ENCODE measurements at regions not wholly inside any gene's neighbourhood (a gene's known extent, or its start where the extent isn't known, plus 50 kb on each side); places are given as distances from the start of the nearest gene placed in this dataset.
A peak's percentile ranks its signal among the peaks of the same experiment; 100 is the strongest.

GRCh38 chr1:79264975-79265818 lies 258.7 kb upstream of the ADGRL4 start:
- H3K36me3 ChIP-seq (ENCODE audit: control insufficient read depth, insufficient read depth, low read length): no peaks in the 10 kb centered on the region
- no peak overlapping the region for H3K4me3 ChIP-seq (replicated peaks; ENCODE audit: low read depth, low read length)
- no peak for DNase-seq (ENCODE audit: extremely low read depth, insufficient read length)
- H3K27me3 ChIP-seq (replicated peaks; ENCODE audit: control insufficient read depth, insufficient read depth, low read length): no peaks in the 10 kb centered on the region
- no peak for TF ChIP-seq CTCF (IDR thresholded peaks at IDR 0.05; ENCODE audit: insufficient read depth, low read length, poor library complexity, severe bottlenecking)

- Histone ChIP-seq H3K27me3 (replicated peaks; ENCODE audit: control insufficient read depth, insufficient read depth, low read length) (no peaks in the 10 kb centered on the region), H3K36me3 (ENCODE audit: control insufficient read depth, insufficient read depth, low read length) (no peaks in the 10 kb centered on the region), H3K4me3 (replicated peaks; ENCODE audit: low read depth, low read length) (no peak overlapping the region)
- DNase-seq (ENCODE audit: extremely low read depth, insufficient read length): no peak
- no peak for TF ChIP-seq CTCF (IDR thresholded peaks at IDR 0.05; ENCODE audit: insufficient read depth, low read length, poor library complexity, severe bottlenecking)
Observed at GRCh38 chr1:79264285-79264684, 257.8 kb upstream of the ADGRL4 start.

GRCh38 chr1:79262745-79263258 lies 256.3 kb upstream of the ADGRL4 start:
- Histone ChIP-seq H3K27me3 (replicated peaks; ENCODE audit: control insufficient read depth, insufficient read depth, low read length) (no peaks in the 10 kb centered on the region), H3K36me3 (ENCODE audit: control insufficient read depth, insufficient read depth, low read length) (no peaks in the 10 kb centered on the region), H3K4me3 (replicated peaks; ENCODE audit: low read depth, low read length) (no peak overlapping the region)
- no peak for DNase-seq (ENCODE audit: extremely low read depth, insufficient read length)
- TF ChIP-seq CTCF (IDR thresholded peaks at IDR 0.05; ENCODE audit: insufficient read depth, low read length, poor library complexity, severe bottlenecking): no peak

- DNase-seq (ENCODE audit: extremely low read depth, insufficient read length): peak; percentile 9
- TF ChIP-seq CTCF (IDR thresholded peaks at IDR 0.05; ENCODE audit: insufficient read depth, low read length, poor library complexity, severe bottlenecking): peak; percentile 35
- H3K36me3 ChIP-seq (ENCODE audit: control insufficient read depth, insufficient read depth, low read length): no peaks in the 10 kb centered on the region
- no peak overlapping the region for H3K4me3 ChIP-seq (replicated peaks; ENCODE audit: low read depth, low read length)
- no peaks in the 10 kb centered on the region for H3K27me3 ChIP-seq (replicated peaks; ENCODE audit: control insufficient read depth, insufficient read depth, low read length)
Observed at GRCh38 chr1:79259390-79260336, 253.1 kb upstream of the ADGRL4 start.

- no peak for DNase-seq (ENCODE audit: extremely low read depth, insufficient read length)
- no peaks in the 10 kb centered on the region for H3K36me3 ChIP-seq (ENCODE audit: control insufficient read depth, insufficient read depth, low read length)
- no peak overlapping the region for H3K4me3 ChIP-seq (replicated peaks; ENCODE audit: low read depth, low read length)
- no peak for TF ChIP-seq CTCF (IDR thresholded peaks at IDR 0.05; ENCODE audit: insufficient read depth, low read length, poor library complexity, severe bottlenecking)
- H3K27me3 ChIP-seq (replicated peaks; ENCODE audit: control insufficient read depth, insufficient read depth, low read length): no peaks in the 10 kb centered on the region
Observed at GRCh38 chr1:79255421-79255820, 248.9 kb upstream of the ADGRL4 start.

Data from GM06990 (cell line).